ENCODE measurements at regions not wholly inside any gene's neighbourhood (a gene's known extent, or its start where the extent isn't known, plus 50 kb on each side); places are given as distances from the start of the nearest gene placed in this dataset.
"Not testable (repeated sequence)": the region's sequence is repeated elsewhere in the genome, so short reads cannot be mapped to it uniquely, and the experiment has no call there.

DNA sequence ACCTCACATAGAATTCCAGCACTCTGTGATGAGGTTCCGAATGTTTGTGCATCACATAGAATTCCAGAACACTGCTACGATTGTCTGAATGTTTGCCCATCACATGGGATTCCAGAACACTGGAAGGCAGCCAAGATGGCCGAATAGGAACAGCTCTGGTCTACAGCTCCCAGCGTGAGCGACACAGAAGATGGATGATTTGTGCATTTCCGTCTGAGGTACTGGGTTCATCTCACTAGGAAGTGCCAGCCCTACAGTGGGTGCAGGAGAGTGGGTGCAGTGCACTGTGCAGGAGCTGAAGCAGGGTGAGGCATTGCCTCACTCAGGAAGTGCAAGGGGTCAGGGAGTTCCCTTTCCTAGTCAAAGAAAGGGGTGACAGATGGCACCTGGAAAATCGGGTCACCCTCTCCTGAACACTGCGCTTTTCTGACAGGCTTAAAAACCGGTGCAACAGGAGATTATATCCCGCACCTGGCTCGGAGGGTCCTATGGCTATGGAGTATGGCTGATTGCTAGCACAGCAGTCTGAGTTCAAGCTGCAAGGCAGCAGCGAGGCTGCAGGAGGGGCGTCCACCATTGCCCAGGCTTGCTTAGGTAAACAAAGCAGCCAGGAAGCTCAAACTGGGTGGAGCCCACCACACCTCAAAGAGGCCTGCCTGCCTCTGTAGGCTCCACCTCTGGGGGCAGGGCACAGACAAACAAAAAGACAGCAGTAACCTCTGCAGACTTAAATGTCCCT, 212.7 kb downstream of the FOXD4L6 start:
- TF ChIP-seq, protein P1, sequence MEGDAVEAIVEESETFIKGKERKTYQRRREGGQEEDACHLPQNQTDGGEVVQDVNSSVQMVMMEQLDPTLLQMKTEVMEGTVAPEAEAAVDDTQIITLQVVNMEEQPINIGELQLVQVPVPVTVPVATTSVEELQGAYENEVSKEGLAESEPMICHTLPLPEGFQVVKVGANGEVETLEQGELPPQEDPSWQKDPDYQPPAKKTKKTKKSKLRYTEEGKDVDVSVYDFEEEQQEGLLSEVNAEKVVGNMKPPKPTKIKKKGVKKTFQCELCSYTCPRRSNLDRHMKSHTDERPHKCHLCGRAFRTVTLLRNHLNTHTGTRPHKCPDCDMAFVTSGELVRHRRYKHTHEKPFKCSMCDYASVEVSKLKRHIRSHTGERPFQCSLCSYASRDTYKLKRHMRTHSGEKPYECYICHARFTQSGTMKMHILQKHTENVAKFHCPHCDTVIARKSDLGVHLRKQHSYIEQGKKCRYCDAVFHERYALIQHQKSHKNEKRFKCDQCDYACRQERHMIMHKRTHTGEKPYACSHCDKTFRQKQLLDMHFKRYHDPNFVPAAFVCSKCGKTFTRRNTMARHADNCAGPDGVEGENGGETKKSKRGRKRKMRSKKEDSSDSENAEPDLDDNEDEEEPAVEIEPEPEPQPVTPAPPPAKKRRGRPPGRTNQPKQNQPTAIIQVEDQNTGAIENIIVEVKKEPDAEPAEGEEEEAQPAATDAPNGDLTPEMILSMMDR (IDR thresholded peaks at IDR 0.05; ENCODE audit: low read depth, low read length, missing input control), result not testable (repeated sequence)
- TF ChIP-seq, protein P2, sequence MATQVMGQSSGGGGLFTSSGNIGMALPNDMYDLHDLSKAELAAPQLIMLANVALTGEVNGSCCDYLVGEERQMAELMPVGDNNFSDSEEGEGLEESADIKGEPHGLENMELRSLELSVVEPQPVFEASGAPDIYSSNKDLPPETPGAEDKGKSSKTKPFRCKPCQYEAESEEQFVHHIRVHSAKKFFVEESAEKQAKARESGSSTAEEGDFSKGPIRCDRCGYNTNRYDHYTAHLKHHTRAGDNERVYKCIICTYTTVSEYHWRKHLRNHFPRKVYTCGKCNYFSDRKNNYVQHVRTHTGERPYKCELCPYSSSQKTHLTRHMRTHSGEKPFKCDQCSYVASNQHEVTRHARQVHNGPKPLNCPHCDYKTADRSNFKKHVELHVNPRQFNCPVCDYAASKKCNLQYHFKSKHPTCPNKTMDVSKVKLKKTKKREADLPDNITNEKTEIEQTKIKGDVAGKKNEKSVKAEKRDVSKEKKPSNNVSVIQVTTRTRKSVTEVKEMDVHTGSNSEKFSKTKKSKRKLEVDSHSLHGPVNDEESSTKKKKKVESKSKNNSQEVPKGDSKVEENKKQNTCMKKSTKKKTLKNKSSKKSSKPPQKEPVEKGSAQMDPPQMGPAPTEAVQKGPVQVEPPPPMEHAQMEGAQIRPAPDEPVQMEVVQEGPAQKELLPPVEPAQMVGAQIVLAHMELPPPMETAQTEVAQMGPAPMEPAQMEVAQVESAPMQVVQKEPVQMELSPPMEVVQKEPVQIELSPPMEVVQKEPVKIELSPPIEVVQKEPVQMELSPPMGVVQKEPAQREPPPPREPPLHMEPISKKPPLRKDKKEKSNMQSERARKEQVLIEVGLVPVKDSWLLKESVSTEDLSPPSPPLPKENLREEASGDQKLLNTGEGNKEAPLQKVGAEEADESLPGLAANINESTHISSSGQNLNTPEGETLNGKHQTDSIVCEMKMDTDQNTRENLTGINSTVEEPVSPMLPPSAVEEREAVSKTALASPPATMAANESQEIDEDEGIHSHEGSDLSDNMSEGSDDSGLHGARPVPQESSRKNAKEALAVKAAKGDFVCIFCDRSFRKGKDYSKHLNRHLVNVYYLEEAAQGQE (IDR thresholded peaks at IDR 0.05), result not testable (repeated sequence)
- TF ChIP-seq EGR1 (IDR thresholded peaks at IDR 0.05; ENCODE audit: low read depth in 2 of 2), result not testable (repeated sequence)
